NCI-H748 (cell line): ENCODE measurements at regions not wholly inside any gene's neighbourhood (a gene's known extent, or its start where the extent isn't known, plus 50 kb on each side); places are given as distances from the start of the nearest gene placed in this dataset.
"Not testable (repeated sequence)": the region's sequence is repeated elsewhere in the genome, so short reads cannot be mapped to it uniquely, and the experiment has no call there.

Experiments used
- DNase-seq: peaks from one replicate; lab custom pipeline; 2025; ENCODE audit not compliant: unreplicated experiment; lab: John Stamatoyannopoulos, UW

DNA sequence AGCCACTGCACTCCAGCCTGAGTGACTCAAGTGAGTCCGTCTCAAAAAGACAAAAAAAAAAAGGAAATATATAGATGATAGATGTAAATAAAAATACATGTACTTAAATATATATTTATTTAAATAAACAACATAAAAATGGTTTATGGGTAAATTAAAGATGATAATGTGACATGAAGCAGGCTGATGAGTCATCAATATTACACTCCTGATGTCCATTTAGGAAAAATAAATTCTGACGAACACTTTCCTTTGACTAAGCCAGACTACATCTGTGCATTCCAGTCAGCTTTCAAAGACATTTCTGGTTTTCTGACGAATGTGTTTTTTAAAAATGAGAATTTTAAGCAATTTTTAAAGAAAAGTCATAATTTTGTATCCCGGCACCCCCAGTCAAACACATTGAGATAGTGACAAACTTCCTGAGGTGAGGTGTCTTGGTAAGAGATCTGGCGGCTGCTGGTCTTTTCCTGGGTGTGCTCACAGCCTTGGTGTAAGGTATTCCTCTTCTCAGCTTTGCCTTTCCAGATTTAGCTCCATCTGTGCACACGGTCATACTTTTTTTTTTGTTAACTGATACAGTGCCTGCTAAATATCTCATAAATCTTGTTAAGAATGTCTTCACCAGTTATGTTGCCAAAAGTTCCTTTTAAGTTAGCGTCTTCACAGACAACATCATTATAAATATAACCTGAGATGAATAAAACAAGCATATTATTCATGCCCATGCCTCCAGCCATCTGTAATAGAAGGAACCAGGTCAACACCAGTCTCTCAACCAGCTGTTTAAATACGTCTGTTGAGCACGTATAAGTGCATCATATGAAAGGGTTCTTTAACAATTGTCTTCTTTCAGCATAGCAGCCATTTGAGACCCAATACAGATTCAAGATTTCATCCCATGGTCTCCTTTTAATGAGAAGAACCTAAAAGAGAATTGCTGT lies 214.5 kb upstream of the PLD5 start:
- no peak for DNase-seq

DNA sequence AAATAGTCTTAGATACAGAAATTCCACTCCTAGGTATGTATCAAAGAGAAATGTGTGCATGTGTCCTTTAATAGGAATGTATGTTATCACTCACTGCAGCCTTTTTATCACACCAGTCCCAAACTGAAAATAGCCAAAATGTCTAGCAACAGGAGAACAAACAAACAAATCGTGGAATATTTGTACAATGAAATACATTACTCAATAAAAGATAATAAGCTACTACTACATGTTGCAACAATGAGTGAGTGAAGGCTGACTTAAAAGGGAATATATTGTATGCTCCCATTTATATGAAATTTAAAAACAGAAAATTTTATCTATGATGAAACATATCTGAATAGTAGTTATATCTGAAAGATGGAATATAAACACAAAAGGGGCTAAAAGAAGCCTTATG lies 212.1 kb upstream of the PLD5 start:
- DNase-seq = no peak

DNA sequence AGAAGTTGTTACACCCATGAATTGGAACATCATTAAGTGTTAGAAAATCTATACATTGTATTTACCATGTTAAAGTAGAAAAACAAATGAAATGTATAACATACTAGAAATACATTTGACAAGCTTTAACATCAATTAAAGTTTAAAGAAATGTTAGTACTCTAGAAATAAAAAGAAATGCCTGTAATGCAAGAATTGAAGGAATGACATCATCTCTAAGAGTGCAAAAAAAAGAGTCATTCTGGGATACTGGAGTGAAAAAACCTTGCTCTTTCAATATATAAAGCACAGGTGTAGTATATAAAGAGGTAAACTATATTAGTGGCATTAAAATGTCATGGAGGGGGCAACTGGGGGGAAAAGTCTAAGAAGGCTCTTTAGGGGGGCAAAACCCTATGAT lies 210.8 kb upstream of the PLD5 start:
- no peak for DNase-seq

DNA sequence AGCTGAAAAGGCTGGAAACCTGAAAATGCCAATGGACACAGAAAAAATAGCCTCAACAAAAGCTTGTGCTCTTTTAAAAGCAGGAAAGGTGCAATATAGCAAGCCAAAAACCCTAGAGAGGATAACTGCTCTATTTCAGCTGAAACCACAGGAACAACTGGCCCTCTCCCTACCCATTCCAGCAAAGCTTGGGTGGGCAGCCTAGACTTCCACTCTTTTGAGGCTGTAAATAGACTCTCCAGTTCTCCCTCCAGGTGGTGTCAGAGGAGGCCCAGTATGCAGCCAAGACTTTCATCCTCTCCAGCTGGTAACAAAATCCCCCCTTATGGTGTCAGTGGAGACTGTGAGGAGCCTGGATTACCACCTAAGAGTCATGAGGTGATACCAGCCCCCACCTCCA lies 206.9 kb upstream of the PLD5 start:
- no peak for DNase-seq

GRCh38 chr1:242728696-242729095 lies 204.2 kb upstream of the PLD5 start:
- no peak for DNase-seq

- DNase-seq = no peak
Observed at GRCh38 chr1:242723044-242723716, 198.7 kb upstream of the PLD5 start.

- no peak for DNase-seq
Observed at GRCh38 chr1:242718967-242719366, 194.5 kb upstream of the PLD5 start.

- no peak for DNase-seq
Observed at GRCh38 chr1:242712248-242712647, 187.8 kb upstream of the PLD5 start.

DNA sequence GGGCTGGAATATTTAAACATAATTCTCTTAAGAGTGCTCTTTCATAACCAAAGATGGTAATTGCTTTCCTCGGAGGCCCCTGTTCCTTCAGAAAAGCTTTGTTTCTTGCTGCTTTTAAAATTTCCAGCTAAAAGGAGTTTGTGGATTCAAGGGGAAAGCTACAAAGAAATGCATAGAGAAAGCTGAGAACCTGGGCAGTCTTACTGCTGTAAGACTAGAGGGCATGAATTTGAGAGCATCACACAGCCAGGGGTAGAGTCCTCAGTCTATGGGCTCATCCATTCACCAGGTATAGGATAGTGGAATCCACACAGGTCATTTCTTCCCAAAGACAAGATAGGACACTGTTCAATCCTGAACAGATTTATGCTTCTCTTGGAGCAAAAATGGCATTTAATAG lies 186.3 kb upstream of the PLD5 start:
- DNase-seq = no peak

DNA sequence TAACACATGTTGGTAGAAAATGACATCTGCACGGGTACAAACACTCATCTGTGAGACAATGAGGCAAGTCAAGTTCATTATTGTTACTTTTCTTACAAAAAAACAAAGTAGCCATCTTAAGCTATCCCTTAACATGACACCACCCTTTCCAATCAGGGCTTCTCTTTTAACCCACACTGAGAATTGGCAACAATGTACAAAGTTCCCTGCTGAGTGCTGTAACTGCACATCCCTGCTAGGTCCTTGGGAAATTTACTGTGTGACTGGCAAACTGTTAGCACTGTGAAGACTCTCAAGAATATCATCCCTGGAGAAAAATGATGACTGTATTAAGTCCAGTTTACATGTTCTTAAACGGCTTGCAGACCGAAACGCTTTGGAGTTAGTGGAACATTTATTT lies 185.8 kb upstream of the PLD5 start:
- no peak for DNase-seq

- DNase-seq = no peak
Observed at GRCh38 chr1:242703467-242703866, 179.0 kb upstream of the PLD5 start.

GRCh38 chr1:242692988-242693387 lies 168.5 kb upstream of the PLD5 start:
- no peak for DNase-seq

DNA sequence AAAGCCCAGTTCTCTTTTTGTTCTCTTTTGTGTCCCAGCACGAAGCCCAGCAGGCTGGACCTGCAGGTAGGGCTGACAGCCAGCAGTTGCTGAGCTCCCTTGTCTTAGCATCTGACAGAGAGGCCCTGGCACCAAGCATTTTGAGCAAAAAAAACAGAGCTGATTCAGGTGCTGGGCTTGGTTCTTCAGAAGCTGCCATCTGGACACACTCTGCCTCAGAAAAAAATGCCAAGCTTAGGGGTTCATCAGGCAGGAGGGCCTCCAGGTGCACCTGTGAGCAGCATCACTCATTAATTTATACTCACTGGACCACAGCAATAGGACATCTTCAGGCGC lies 167.1 kb upstream of the PLD5 start:
- DNase-seq = peak; percentile 8

DNA sequence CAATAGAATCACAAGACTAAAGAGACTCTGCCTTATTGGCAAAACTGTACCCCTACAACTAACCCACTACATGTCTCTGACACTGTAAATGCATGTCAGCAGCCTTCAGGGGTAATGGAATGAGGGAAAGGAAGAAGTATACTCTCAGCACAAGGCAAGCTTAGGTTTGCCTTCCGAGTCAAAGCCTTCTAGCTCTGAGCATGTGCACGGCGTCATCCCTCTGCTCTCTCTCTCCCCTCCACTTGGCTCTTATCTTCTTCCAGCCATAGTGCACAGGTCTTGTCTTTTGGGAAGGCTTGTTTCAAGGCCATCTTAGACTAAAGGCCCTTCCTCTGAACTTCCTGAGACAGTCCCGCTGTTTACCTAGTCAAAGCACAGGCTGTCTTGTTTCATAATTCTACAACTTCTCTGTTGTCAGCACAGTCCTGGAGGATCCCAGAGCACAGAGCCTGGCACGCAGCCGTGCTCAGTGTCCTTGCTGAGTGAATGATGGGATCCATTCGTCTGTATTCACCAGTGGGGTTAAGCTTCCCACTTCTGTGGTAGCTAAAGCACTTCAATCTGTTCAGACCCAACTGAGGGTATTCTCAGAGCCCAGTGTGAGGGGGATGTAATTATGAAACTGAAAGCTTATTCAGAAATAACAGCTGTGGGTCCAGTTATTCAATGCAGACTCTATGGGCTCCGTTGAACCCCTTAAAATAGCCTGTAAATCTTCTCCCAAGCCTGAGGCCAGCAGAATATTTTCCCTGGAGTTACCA lies 166.5 kb upstream of the PLD5 start:
- no peak for DNase-seq

GRCh38 chr1:242689378-242689777 lies 164.9 kb upstream of the PLD5 start:
- DNase-seq = no peak

GRCh38 chr1:242674951-242675645 lies 150.6 kb upstream of the PLD5 start:
- DNase-seq = peak; percentile 0

DNA sequence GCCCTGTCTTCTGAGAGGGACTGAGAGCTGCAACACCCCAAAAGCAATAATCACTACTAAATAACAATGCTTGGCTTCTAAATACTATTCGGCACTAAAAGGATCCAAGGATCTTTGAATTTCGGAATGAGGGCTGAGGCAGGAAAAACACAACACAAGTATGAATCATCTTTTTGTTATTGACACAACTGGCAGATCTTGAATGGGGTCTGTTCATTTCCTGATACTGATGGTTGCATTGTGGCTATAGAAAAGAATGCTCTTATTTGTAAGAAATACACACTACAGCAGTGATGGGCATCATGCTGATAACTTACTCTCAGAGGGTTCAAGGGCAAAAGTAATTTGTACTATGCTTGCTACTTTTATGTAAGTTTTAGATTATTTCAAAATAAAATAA lies 149.2 kb upstream of the PLD5 start:
- peak; percentile 11 for DNase-seq

DNA sequence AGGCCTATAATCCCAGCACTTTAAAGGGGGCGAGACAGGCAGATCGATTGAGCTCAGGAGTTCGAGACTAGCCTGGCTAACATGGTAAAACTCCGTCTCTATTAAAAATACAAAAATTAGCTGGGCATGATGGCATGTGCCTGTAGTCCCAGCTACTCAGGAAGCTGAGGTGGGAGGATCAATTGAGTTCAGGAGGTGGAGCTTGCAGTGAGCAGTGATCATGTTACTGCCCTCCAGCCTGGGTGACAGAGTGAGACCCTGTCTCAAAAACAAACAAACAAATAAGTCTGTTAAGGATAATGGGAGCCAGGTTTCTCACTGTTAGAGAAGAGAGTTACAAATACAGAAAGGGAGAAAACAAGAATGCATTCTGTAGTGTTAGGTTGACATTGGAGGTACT lies 148.7 kb upstream of the PLD5 start:
- DNase-seq = peak; percentile 14

GRCh38 chr1:242670019-242670418 lies 145.5 kb upstream of the PLD5 start:
- DNase-seq = no peak

DNA sequence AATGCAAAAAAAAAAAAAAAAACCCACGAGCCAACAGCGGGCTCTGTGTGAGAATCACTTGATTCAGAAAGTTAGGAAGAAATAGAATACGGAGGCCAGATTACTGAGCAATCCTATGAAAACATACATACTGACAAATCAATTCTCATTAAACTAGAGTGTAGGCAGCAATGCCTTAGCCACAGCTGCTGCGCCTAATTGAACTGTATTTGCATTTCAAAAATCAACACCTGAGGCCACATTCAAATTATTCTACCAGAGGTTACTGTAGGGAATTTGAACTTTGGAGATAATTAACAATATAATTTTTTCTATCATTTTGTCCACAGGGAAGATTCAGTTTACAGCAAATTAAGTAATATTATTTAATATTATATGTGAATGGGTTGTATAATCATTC lies 138.4 kb upstream of the PLD5 start:
- DNase-seq = no peak

DNA sequence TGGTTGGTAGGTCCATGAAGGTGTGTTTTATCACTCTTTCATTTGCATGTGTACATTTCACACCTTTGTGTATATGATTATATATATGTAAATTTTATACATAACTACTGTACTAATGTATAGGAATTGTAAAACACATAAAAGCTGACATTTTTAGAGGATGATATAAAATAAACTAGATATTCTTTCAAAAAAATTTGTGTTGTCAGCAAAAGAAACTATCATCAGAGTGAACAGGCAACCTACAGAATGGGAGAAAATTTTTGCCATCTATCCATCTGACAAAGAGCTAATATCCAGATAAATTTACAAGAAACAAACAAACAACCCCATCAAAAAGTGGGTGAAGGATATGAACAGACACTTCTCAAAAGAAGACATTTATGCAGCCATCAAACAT lies 129.3 kb upstream of the PLD5 start:
- DNase-seq = not testable (repeated sequence)
